HEK293T (cell line): ENCODE measurements at regions not wholly inside any gene's neighbourhood (a gene's known extent, or its start where the extent isn't known, plus 50 kb on each side); places are given as distances from the start of the nearest gene placed in this dataset.

Source experiments
- CTCF ChIA-PET: fragments of 350-600 bp; formaldehyde crosslinking; extraction: SDS; loops from one replicate; lab custom pipeline; 2021; ENCODE audit warnings: antibody characterized with exemption, inconsistent platforms; lab: Yijun Ruan, JAX
- POLR2A ChIA-PET: fragments of 350-600 bp; formaldehyde crosslinking; extraction: SDS; loops from one replicate; lab custom pipeline; 2020; ENCODE audit warnings: antibody characterized with exemption, inconsistent platforms; lab: Yijun Ruan, JAX
- DNase-seq: peaks from one replicate; pipeline ENCODE4 v3.0.0; 2012; ENCODE audit warnings: mixed read lengths; ENCODE audit errors: extremely low spot score
- ARNT ChIP-seq: fragments of 450-650 bp; IDR thresholded peaks from 2 replicates; pipeline ENCODE4 v1.6.1; 2017; ENCODE audit warnings: mild to moderate bottlenecking
- BHLHE40 ChIP-seq: fragments of 450-650 bp; IDR thresholded peaks from 2 replicates; pipeline ENCODE4 v1.6.1; 2016; ENCODE audit warnings: mild to moderate bottlenecking, moderate library complexity, borderline replicate concordance
- CTBP1 ChIP-seq: fragments of 450-650 bp; IDR thresholded peaks from 2 replicates; pipeline ENCODE4 v1.6.1; 2016; ENCODE audit warnings: borderline replicate concordance
- ELF4 ChIP-seq: fragments of 450-650 bp; IDR thresholded peaks from 2 replicates; pipeline ENCODE4 v1.6.1; 2017; ENCODE audit warnings: antibody characterized with exemption
- FOXA1 ChIP-seq: fragments of 450-650 bp; IDR thresholded peaks from 2 replicates; pipeline ENCODE4 v1.6.1; 2016; ENCODE audit warnings: mild to moderate bottlenecking
- FOXK2 ChIP-seq: fragments of 450-650 bp; IDR thresholded peaks from 2 replicates; pipeline ENCODE4 v1.6.1; 2016; ENCODE audit warnings: mild to moderate bottlenecking
- FOXM1 ChIP-seq: fragments of 450-650 bp; IDR thresholded peaks from 2 replicates; pipeline ENCODE4 v1.6.1; 2017; ENCODE audit warnings: mild to moderate bottlenecking, borderline replicate concordance
- HDGF ChIP-seq: fragments of 450-650 bp; IDR thresholded peaks from 2 replicates; pipeline ENCODE4 v1.6.1; 2017; ENCODE audit warnings: antibody characterized with exemption, borderline replicate concordance
- L3MBTL2 ChIP-seq: fragments of 450-650 bp; conservative IDR thresholded peaks from 2 replicates; pipeline ENCODE4 v1.6.1; 2016; ENCODE audit warnings: mild to moderate bottlenecking
- LEF1 ChIP-seq: fragments of 450-650 bp; IDR thresholded peaks from 2 replicates; pipeline ENCODE4 v1.6.1; 2017; ENCODE audit warnings: mild to moderate bottlenecking, borderline replicate concordance
- NFRKB ChIP-seq: fragments of 450-650 bp; IDR thresholded peaks from 2 replicates; pipeline ENCODE4 v1.6.1; 2016; ENCODE audit warnings: mild to moderate bottlenecking, moderate library complexity
- SP1 ChIP-seq: fragments of 450-650 bp; IDR thresholded peaks from 2 replicates; pipeline ENCODE4 v1.6.1; 2017
- SUZ12 ChIP-seq: fragments of 450-650 bp; IDR thresholded peaks from 2 replicates; pipeline ENCODE4 v1.6.1; 2016; ENCODE audit warnings: mild to moderate bottlenecking
- TARDBP ChIP-seq: fragments of 450-650 bp; IDR thresholded peaks from 2 replicates; pipeline ENCODE4 v1.6.1; 2016
- ZNF384 ChIP-seq: fragments of 450-650 bp; IDR thresholded peaks from 2 replicates; pipeline ENCODE4 v1.6.1; 2016
- TF ChIP-seq, protein P1 (sequence below): fragments of 450-650 bp; IDR thresholded peaks from 2 replicates; pipeline ENCODE4 v1.6.1; 2016

- TF ChIP-seq FOXM1: no peak
- TF ChIP-seq NFRKB: no peak
- TF ChIP-seq CTBP1: no peak
- TF ChIP-seq HDGF: no peak
- TF ChIP-seq LEF1: no peak
- no peak for TF ChIP-seq SP1
- no peak for TF ChIP-seq BHLHE40
- TF ChIP-seq, protein P1, sequence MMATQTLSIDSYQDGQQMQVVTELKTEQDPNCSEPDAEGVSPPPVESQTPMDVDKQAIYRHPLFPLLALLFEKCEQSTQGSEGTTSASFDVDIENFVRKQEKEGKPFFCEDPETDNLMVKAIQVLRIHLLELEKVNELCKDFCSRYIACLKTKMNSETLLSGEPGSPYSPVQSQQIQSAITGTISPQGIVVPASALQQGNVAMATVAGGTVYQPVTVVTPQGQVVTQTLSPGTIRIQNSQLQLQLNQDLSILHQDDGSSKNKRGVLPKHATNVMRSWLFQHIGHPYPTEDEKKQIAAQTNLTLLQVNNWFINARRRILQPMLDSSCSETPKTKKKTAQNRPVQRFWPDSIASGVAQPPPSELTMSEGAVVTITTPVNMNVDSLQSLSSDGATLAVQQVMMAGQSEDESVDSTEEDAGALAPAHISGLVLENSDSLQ: no peak
- TF ChIP-seq ZNF384: no peak
- TF ChIP-seq SUZ12: no peak
- no peak for TF ChIP-seq TARDBP
- DNase-seq: no peak
- POLR2A ChIA-PET: no interaction called here
- CTCF ChIA-PET: no interaction called here
These were observed 66.3 kb upstream of the TNRC6B start for GRCh38 chr22:40111451-40111850.

DNA sequence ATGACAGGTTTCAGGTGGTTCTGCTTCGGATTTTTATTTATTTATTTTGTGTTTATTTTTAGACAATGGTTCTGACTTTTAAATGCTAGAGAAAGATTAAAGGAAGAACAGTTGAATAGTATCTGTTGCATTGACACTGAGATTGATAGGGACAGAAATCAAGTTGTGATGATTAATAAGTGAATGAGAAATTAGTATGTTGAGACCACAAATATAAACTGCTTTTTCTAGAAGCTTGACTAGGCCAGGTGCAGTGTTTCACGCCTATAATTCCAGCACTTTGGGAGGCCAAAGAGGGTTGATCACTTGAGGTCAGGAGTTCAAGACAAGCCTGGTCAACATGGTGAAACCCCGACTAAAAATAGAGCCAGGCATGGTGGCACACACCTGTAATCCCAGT, 65.1 kb upstream of the TNRC6B start:
- TF ChIP-seq FOXK2 (no peak), NFRKB (no peak), SUZ12 (no peak), TARDBP (no peak), CTBP1 (no peak), FOXM1 (no peak)
- ChIA-PET CTCF (no interaction called here), POLR2A (no interaction called here)
- DNase-seq: no peak

DNA sequence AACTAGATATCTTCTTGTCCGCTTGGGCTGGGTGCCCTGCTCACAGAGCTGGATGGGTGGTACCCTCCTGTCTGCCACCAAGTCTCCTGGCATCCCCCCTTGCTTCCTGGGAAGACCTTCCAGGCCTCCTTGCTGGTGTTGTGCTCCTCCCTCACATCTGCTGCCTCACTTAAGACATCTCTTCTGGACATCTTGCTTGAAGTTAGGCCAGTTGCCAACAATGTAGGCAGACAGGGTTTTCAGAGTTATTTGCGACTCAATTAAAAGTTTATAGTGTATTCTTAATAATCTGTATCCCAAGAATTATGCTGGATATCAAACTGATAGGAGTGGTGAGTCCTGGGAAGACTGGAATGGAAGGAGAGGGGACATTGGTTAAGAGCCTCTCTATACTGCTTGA, 64.0 kb upstream of the TNRC6B start:
- ChIA-PET CTCF (no interaction called here), POLR2A (no interaction called here)
- DNase-seq: no peak
- no peak for TF ChIP-seq TARDBP
- no peak for TF ChIP-seq CTBP1
- TF ChIP-seq NFRKB: no peak
- TF ChIP-seq LEF1: no peak
- no peak for TF ChIP-seq SUZ12
- no peak for TF ChIP-seq ZNF384
- no peak for TF ChIP-seq HDGF
- no peak for TF ChIP-seq ELF4
- TF ChIP-seq FOXA1: no peak

- ChIA-PET CTCF (no interaction called here), POLR2A (no interaction called here)
- no peak for DNase-seq
- TF ChIP-seq SP1: no peak
- no peak for TF ChIP-seq CTBP1
- no peak for TF ChIP-seq L3MBTL2
- TF ChIP-seq FOXM1: no peak
- no peak for TF ChIP-seq HDGF
- TF ChIP-seq FOXK2: no peak
- TF ChIP-seq TARDBP: no peak
- no peak for TF ChIP-seq ZNF384
- TF ChIP-seq, protein P1: no peak
- no peak for TF ChIP-seq FOXA1
- no peak for TF ChIP-seq ELF4
- TF ChIP-seq NFRKB: no peak
- no peak for TF ChIP-seq LEF1
- no peak for TF ChIP-seq ARNT
These were observed 63.3 kb upstream of the TNRC6B start for GRCh38 chr22:40114411-40114810.

GRCh38 chr22:40116496-40117200, 61.1 kb upstream of the TNRC6B start:
- TF ChIP-seq LEF1: no peak
- no peak for DNase-seq
- ChIA-PET CTCF (no interaction called here), POLR2A (no interaction called here)

DNA sequence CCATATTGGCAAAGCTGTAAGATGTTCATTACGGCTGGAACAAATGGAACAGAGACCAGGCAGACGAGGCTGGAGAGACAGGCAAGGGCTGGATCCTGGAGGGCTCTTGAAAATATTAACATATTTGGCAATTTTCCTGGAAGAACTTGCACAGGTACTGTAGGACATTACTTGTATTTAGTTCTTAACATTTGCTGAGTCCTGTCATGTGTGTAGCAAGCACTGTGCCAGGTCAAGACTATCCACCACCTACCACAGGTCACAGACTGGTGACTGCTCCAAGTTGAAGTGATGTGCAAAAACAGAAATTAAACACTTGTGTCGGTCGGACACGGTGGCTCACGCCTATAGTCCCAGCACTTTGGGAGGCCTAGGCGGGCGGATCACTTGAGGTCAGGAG, 58.7 kb upstream of the TNRC6B start:
- TF ChIP-seq ARNT: no peak
- TF ChIP-seq, protein P1: no peak
- DNase-seq: no peak
- POLR2A ChIA-PET: no interaction called here
- CTCF ChIA-PET: no interaction called here

GRCh38 chr22:40120848-40121247, 56.9 kb upstream of the TNRC6B start:
- no peak for DNase-seq
- POLR2A ChIA-PET: no interaction called here
- TF ChIP-seq SUZ12 (no peak), HDGF (no peak), NFRKB (no peak), L3MBTL2 (no peak), BHLHE40 (no peak), FOXK2 (no peak), TARDBP (no peak)
- CTCF ChIA-PET: no interaction called here
